ENCODE measurements at regions not wholly inside any gene's neighbourhood (a gene's known extent, or its start where the extent isn't known, plus 50 kb on each side); places are given as distances from the start of the nearest gene placed in this dataset.
A peak's percentile ranks its signal among the peaks of the same experiment; 100 is the strongest.

DNA sequence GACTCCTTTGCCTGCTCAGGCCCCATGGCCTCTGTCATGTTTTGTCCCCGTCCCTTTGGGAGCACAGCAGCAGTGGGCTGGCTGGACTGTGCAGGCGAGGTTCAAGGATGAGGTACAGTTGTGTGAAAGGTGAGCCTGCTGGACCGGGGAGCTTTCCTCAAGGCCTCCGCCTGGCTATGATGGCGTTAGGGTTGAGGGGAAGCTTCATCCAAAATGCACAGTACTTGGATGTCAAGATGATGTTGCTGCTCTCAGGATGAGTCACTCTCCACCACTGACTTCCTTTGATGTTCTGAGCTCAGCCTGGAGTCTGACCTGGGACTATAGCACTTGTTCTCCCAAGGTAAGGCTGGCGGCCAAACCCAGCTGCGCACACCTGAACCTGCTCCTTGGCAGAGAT is 152.7 kb upstream of the SHH start:
- peak; percentile 34 for DNase-seq
- Mint-ChIP-seq H3K27me3 (peaks cover 22% of the 10 kb centered on the region), H3K9me3 (no peaks in the 10 kb centered on the region), H3K4me3 (no peak overlapping the region), H3K4me1 (peaks cover 25% of the 10 kb centered on the region), H3K27ac (no peak overlapping the region), H3K36me3 (no peaks in the 10 kb centered on the region)
- CTCF ChIA-PET: interaction anchor here (1.9 kb wide), 1 partner anchor 30 kb away, joined by 4 read pairs; no protein-coding TSS in a partner anchor

DNA sequence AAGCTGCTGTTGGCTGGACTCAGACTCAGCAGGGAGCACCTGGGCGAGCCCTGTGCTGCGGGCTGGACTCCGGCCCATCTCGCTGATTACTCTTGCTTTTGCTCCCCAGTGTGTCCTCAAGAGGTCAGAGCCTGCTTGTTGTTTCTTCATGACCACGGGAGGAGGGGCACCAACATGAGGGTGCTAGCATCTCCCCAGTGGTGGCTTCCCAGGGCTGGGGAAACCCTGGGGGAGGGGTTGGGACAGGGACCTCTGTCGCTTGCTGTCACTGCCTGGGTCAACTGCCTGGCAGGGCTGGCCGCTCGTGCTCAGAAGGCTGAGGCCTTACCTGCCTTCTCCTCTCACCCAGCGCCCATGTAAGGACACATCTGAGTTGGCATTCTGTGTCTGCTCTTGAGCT is 152.3 kb upstream of the SHH start:
- Mint-ChIP-seq H3K27ac (no peak overlapping the region), H3K27me3 (peaks cover 21% of the 10 kb centered on the region), H3K4me1 (peaks cover 25% of the 10 kb centered on the region), H3K4me3 (no peak overlapping the region), H3K9me3 (no peaks in the 10 kb centered on the region), H3K36me3 (no peaks in the 10 kb centered on the region)
- CTCF ChIA-PET: interaction anchor here (1.9 kb wide), 1 partner anchor 30 kb away, joined by 4 read pairs; no protein-coding TSS in a partner anchor
- DNase-seq: no peak

DNA sequence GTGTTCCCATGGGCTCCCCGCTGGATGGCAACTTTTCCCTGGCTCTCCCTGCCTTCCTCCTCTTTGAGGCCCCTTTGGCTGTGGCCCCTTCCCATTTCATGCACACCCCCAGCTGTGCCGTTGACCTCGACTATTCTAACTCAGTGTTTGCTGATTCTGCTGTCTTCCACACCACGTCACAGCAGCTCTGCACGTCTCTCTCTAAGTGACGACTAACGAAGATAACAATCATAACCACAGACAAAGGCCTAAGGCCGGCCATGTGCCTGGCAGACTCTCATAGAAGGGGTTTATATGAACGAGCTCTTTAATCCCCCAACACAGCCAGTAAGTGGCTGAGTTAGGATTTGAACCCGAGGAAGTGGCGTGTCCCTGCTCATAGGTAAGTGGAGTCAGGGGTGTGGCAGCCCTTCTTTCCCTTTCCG is 151.5 kb upstream of the SHH start:
- H3K27me3 Mint-ChIP-seq: peaks cover 18% of the 10 kb centered on the region
- no peak overlapping the region for H3K4me3 Mint-ChIP-seq
- no peaks in the 10 kb centered on the region for H3K36me3 Mint-ChIP-seq
- H3K9me3 Mint-ChIP-seq: no peaks in the 10 kb centered on the region
- DNase-seq: no peak
- peaks cover 25% of the 10 kb centered on the region for H3K4me1 Mint-ChIP-seq
- CTCF ChIA-PET: interaction anchor here (1.9 kb wide), 1 partner anchor 31 kb away, joined by 4 read pairs; no protein-coding TSS in a partner anchor
- no peak overlapping the region for H3K27ac Mint-ChIP-seq

DNA sequence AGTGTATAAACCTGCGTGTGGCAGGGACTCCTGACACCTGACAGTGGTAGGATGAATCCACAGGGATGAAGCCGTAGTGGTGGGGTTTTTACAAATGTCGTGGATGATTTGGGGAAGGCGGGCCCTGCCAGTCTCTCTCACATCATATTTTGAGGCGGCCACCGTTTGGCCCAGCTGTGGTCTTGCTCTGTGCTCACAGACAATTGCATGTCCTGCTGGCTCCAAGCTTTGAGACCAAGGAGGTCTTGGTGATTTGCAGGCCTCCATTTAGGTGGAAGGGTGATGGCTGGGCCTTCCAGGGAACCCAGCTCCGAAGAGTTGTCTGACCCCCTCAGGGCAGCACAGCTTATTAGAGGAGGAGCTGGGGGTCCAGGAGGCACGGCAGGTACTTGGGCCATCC is 151.1 kb upstream of the SHH start:
- H3K27ac Mint-ChIP-seq: no peak overlapping the region
- CTCF ChIA-PET: interaction anchor here (1.9 kb wide), 1 partner anchor 32 kb away, joined by 4 read pairs; no protein-coding TSS in a partner anchor
- H3K27me3 Mint-ChIP-seq: peaks cover 16% of the 10 kb centered on the region
- DNase-seq: no peak
- H3K36me3 Mint-ChIP-seq: no peaks in the 10 kb centered on the region
- H3K9me3 Mint-ChIP-seq: no peaks in the 10 kb centered on the region
- no peak overlapping the region for H3K4me3 Mint-ChIP-seq
- peaks cover 25% of the 10 kb centered on the region for H3K4me1 Mint-ChIP-seq

DNA sequence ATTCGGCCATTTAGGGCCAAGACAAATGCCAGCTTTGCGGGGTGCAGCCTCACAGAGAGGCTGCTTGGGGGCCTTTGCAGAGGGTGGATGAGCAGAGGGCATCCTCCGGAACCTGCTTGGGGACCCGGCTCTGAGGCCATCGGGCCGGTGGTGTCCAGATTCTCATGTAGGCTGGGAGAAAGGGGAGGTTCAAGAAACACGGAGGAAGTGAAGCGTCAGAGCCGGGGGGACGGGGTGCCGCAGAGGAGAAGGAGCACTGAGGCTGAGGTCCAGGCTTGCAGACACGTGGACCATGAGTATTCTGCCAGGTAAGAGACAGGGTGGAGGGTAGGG is 150.7 kb upstream of the SHH start:
- Mint-ChIP-seq H3K4me1 (peaks cover 25% of the 10 kb centered on the region), H3K4me3 (no peak overlapping the region), H3K27me3 (peaks cover 14% of the 10 kb centered on the region), H3K36me3 (no peaks in the 10 kb centered on the region), H3K9me3 (no peaks in the 10 kb centered on the region), H3K27ac (no peak overlapping the region)
- CTCF ChIA-PET: no interaction called here
- no peak for DNase-seq

DNA sequence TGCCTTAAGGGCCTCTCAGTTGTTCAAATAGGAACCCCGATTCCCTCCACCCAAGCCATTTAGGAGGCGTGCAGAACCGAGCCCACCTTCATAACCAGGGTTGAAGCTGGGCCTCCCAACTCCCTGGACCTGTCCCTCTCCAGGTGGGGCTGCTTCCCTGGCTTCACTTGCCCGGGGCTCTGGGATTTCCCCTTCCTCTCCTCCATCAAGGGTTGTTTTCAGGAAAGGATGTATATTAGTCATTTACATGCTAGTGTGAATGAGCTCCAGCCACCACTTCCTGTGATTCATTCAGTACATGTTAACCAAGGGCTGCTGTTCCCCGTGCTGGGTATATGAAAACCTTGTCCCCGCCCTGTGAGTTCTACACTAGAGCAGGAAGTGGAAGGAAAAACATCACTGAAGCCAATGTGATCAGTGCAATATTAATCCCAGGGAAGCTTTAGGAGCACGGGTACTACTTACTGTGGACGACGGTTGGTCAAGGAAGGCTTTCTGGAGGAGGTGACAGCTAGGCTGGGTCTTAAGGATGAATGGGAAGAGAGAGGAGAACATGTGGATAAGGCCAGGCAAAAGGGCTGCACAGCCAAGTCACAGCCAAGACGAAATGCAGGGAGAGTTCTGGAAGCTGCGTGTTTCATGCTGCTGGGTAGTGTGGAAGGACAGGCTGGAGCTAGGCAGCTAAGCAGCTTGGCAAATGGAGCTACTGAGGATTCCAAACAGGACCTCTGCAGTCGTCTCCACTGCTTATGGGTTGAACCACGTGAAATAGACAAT is 150.1 kb upstream of the SHH start:
- DNase-seq: peak; percentile 49
- H3K4me3 Mint-ChIP-seq: no peak overlapping the region
- peaks cover 14% of the 10 kb centered on the region for H3K27me3 Mint-ChIP-seq
- CTCF ChIA-PET: no interaction called here
- peaks cover 25% of the 10 kb centered on the region for H3K4me1 Mint-ChIP-seq
- no peaks in the 10 kb centered on the region for H3K9me3 Mint-ChIP-seq
- H3K36me3 Mint-ChIP-seq: no peaks in the 10 kb centered on the region
- H3K27ac Mint-ChIP-seq: peak overlapping the region; percentile 52

DNA sequence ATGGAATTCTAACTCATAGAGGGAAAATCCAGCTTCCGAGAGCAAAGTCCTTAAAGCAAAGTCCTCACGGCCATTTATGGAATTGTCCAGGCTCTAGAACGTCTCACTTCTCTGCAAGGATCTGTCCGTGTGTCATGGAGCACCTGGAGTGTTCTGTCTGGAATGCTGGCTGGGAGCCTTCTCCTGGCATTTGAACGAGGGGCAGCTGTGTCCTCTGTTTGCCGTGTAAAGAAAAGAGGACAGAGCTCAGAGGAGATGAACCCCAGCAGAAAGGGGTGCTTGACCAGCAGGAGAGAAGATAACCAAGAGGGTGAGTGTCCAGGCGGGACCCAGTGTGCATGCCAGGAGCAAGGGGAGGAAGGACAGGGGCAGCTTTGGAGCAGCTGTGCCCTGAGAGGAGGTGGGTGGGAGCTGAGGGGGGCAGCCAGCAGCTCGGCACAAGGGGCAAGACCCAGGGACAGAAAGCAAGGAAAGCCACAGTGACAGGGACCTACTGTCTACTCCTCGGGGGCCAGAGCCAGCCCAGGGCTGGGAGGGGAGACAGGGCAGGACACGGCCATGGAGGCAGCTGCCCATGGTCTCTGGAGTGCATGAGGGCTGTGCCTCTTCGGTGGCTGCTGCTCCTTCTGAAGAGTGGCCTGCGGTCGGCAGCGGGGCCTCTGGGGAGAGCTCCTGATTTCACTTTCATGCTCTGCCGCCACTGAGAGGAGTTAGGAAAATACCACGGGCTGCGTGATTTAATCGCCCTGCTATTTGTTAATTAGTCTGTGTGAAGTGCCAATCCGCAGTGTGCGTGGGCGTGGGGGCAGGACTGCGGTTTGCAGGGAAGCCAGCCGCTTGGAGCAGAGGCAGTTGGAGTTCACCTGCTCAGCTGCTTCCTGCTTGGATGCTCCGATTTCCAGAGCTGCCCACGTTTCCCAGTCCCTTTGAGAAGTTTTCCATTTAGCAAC is 149.3 kb upstream of the SHH start:
- Mint-ChIP-seq H3K27ac (no peak overlapping the region), H3K4me3 (no peak overlapping the region), H3K27me3 (peaks cover 14% of the 10 kb centered on the region), H3K36me3 (no peaks in the 10 kb centered on the region), H3K9me3 (no peaks in the 10 kb centered on the region), H3K4me1 (peaks cover 25% of the 10 kb centered on the region)
- CTCF ChIA-PET: no interaction called here
- DNase-seq: no peak

DNA sequence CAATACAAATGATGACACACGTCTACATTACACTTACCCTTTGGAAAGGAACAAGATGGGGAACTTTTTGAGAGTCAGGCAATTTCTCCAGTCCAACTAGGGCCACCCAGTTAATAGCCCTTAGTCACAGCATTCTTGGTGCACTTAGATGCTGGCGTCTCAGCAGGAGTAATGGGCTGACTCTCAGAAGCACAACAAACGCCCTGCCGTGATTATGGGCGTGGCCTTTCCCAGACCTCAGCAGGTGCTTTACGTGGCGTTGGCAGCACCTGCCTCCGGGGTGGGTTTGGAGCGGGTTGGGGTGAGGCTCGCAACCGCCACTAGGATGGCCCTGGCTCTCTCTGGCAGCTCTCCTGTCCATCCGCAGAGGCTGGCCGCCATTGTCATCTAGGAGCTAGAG is 147.6 kb upstream of the SHH start:
- H3K9me3 Mint-ChIP-seq: no peaks in the 10 kb centered on the region
- peaks cover 22% of the 10 kb centered on the region for H3K4me1 Mint-ChIP-seq
- CTCF ChIA-PET: no interaction called here
- H3K27ac Mint-ChIP-seq: no peak overlapping the region
- H3K4me3 Mint-ChIP-seq: no peak overlapping the region
- peaks cover 10% of the 10 kb centered on the region for H3K27me3 Mint-ChIP-seq
- DNase-seq: no peak
- H3K36me3 Mint-ChIP-seq: no peaks in the 10 kb centered on the region

DNA sequence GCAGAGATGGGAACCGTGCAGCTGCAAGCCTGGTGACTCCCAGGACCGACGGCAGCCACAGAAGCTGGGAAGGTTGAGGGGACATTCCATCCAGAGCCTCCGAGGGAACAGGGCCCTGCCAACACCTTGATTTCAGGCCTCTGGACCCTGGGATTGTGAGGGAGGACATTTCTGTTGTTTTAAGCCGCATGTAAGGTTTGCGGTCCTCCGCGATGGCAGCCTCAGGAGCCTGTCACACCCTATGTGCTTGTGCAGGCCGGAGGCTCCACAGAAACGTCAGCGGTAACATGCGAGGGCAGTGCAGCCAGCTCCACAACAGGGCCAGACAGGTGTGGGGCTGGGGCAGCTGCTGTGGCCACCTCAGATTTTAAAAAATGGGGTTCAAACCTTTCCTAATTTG is 144.7 kb upstream of the SHH start:
- Mint-ChIP-seq H3K4me1 (peaks cover 4% of the 10 kb centered on the region), H3K9me3 (no peaks in the 10 kb centered on the region), H3K27me3 (peaks cover 10% of the 10 kb centered on the region), H3K36me3 (no peaks in the 10 kb centered on the region), H3K27ac (no peak overlapping the region), H3K4me3 (no peak overlapping the region)
- no peak for DNase-seq
- CTCF ChIA-PET: no interaction called here

DNA sequence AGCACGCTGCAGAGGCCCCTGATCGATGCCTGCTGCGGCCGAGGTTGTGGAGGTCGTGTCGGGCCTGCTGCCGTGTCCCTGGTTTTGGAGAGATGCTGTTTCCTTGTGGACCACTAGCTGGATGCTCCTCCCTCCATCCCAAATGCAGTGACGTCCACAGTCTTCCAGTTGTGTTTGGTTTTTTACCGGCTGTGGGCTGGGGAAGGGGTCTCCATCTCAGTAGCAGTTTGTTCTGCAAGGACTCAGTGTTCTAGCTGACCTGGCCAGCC is 143.0 kb upstream of the SHH start:
- no peak overlapping the region for H3K4me3 Mint-ChIP-seq
- CTCF ChIA-PET: no interaction called here
- no peaks in the 10 kb centered on the region for H3K9me3 Mint-ChIP-seq
- no peak overlapping the region for H3K27ac Mint-ChIP-seq
- H3K27me3 Mint-ChIP-seq: peaks cover 5% of the 10 kb centered on the region
- H3K36me3 Mint-ChIP-seq: no peaks in the 10 kb centered on the region
- DNase-seq: no peak
- no peaks in the 10 kb centered on the region for H3K4me1 Mint-ChIP-seq

DNA sequence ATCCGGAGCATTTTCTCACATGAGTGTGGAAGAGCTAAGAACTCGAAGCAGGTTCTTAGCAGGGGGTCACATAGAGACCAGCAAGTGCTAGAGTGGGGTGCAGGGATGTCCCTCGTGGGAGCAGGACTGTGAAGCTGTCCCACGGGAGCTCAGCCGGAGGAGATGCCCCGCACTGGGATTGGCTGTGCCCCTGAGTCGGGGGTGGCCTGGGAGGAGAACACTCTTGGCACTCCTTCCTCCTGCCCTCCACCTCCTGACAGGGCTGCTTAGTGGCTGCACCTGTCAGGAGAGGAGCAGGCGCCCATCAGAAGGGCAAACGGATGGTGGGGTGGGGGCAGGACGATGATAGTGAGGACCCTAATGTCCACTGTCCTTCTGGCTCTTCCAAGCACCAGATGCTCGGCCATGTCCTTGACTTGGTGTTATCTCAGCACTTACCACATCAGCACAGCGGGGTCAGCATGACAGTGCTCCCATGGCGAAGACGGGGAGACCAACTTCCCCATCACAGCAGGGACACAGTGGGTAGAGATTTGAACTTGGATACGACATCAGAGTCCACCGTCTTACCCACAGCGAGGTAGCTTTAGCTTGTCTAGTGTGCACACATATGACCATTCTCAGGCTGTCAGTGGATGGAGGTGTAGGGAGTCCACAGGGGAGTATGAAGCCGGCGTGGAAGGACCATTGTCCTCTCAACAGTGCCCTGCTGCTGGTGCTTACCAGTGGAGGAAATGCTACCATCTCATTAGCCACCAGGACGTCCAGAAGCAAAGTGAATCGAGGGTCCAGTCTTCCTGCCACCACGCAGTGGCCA is 142.5 kb upstream of the SHH start:
- H3K9me3 Mint-ChIP-seq: no peaks in the 10 kb centered on the region
- H3K27me3 Mint-ChIP-seq: peaks cover 5% of the 10 kb centered on the region
- H3K4me1 Mint-ChIP-seq: no peaks in the 10 kb centered on the region
- no peaks in the 10 kb centered on the region for H3K36me3 Mint-ChIP-seq
- no peak overlapping the region for H3K4me3 Mint-ChIP-seq
- DNase-seq: no peak
- H3K27ac Mint-ChIP-seq: no peak overlapping the region
- CTCF ChIA-PET: no interaction called here

DNA sequence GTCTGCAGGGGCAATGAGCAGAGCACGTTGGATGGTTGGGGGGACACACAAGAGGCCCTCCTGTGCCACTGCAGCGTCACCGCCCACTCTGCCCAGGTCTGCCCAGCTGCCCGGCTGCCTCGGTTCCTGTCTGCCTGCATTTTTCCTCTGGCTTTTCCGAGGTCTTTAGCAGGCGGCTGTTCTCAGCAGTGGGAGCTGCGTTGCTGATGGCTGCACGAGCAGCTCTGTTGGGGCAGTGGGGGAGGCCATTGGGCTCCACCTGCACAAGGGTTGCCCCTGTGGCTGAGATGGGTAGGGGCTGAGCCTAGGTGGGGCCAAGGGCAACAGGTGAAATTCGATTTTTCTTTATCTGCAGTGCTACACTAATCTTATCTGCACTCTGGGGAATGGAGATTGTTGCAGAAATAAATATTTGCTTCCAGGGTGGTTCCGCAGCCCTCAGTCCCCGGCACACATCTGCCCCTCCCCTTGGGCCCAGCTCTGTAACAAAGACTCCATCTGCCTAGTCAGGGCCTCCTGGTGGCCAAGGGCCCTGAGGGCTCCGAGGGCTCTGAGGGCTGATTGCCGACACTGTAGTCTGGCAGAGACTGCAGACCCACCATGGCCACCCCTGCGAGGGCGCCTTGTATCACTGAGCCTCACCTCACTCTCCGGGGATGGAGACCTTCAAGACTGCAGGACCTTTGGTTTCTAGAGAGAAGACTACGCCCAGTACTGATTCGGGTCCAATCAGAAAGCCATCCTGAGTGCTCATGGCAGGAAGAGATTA is 141.7 kb upstream of the SHH start:
- CTCF ChIA-PET: no interaction called here
- no peaks in the 10 kb centered on the region for H3K36me3 Mint-ChIP-seq
- DNase-seq: no peak
- peaks cover 6% of the 10 kb centered on the region for H3K27me3 Mint-ChIP-seq
- H3K4me3 Mint-ChIP-seq: no peak overlapping the region
- no peaks in the 10 kb centered on the region for H3K4me1 Mint-ChIP-seq
- H3K9me3 Mint-ChIP-seq: no peaks in the 10 kb centered on the region
- no peak overlapping the region for H3K27ac Mint-ChIP-seq

DNA sequence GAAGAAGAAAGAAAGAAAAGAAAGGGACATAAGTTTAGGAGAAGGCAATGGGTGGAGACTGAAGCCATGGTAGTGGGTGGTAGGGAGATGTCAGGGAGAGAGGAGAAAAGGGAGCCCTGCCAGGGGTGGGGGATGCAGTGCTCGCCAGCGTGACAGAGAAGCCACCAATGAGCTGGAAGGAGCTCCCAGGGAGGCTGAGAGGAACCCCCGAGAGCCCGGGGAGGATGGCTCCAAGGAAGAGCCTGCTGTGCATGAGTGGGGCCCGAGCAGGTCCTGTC is 141.2 kb upstream of the SHH start:
- Mint-ChIP-seq H3K27me3 (peaks cover 11% of the 10 kb centered on the region), H3K27ac (no peak overlapping the region), H3K36me3 (no peaks in the 10 kb centered on the region), H3K4me3 (no peak overlapping the region), H3K4me1 (no peaks in the 10 kb centered on the region), H3K9me3 (no peaks in the 10 kb centered on the region)
- DNase-seq: no peak
- CTCF ChIA-PET: no interaction called here

DNA sequence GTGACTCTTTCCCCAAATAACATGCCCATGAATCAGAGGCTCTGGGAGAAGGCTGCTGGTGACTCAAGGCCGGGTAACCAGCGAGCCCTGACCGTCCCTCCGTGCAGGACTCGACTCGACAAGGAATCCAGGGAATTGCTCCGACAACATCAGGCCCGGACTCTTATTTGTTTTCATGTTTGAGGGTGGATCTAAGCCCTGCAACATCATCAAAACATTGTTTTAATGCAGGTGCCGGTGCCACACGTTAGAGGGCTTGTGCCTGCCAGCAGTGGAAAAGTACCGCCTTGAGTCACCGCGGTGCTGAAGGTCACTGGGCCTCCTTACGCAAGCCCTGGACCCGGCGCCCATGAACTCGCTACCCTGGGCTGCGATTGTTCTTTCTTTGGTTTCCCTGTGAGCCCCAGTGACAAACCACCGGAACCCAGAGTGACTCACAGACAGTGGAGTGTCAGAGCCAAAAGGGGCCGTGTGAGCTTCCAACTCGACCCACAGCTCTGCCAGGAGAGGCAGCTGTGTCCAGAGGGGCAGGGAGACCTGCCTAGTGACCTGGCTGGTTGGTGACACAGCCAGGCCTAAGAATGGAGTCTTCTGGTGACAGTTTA is 139.4 kb upstream of the SHH start:
- no peak overlapping the region for H3K27ac Mint-ChIP-seq
- H3K4me1 Mint-ChIP-seq: peaks cover 4% of the 10 kb centered on the region
- H3K9me3 Mint-ChIP-seq: no peaks in the 10 kb centered on the region
- DNase-seq: no peak
- H3K36me3 Mint-ChIP-seq: no peaks in the 10 kb centered on the region
- CTCF ChIA-PET: no interaction called here
- H3K4me3 Mint-ChIP-seq: no peak overlapping the region
- H3K27me3 Mint-ChIP-seq: peaks cover 25% of the 10 kb centered on the region

Data from activated naive CD4-positive, alpha-beta T cell treated with anti-CD3 and anti-CD28 coated beads, Interleukin-2, amount 10 ng/mL, durations not matched to agents 7 days and 5 days (primary cell).